HEK293 (cell line): ENCODE measurements at regions not wholly inside any gene's neighbourhood (a gene's known extent, or its start where the extent isn't known, plus 50 kb on each side); places are given as distances from the start of the nearest gene placed in this dataset.

Experiments
- CTCF ChIA-PET: fragments of 350-600 bp; formaldehyde crosslinking; extraction: SDS; loops from one replicate; lab custom pipeline; 2021; ENCODE audit warnings: antibody characterized with exemption; lab: Yijun Ruan, JAX
- POLR2A ChIA-PET: fragments of 300-600 bp; formaldehyde crosslinking; extraction: SDS; loops from one replicate; lab custom pipeline; 2020; ENCODE audit warnings: antibody characterized with exemption, inconsistent platforms; lab: Yijun Ruan, JAX
- H3K27ac ChIP-seq: fragments of 200-500 bp; sonication (Bioruptor generic); 2 replicates; pipeline ENCODE4 v1.5.1; 2014; ENCODE audit warnings: low read depth, low read length, control low read depth, inconsistent platforms; ENCODE audit errors: extremely low read depth
- H3K36me3 ChIP-seq, 2 experiments: fragments of 200-500 bp in 1 of 2; sonication (Bioruptor generic) in 1 of 2; 1 replicate in 1 of 2; 2 replicates in 1 of 2; pipeline ENCODE4 v1.5.1; 2014 to 2017; ENCODE audit warnings: inconsistent platforms in 2 of 2, low read length in 2 of 2; ENCODE audit not compliant: control insufficient read depth in 2 of 2, insufficient read depth in 1 of 2
- H3K4me1 ChIP-seq: fragments of 200-500 bp; sonication (Bioruptor generic); 2 replicates; pipeline ENCODE4 v1.5.1; 2014; ENCODE audit warnings: mild to moderate bottlenecking, low read length, inconsistent platforms; ENCODE audit not compliant: control insufficient read depth, insufficient read depth
- H3K4me3 ChIP-seq: 2 replicates; pipeline ENCODE4 v1.5.1; 2011; ENCODE audit warnings: low read depth, mild to moderate bottlenecking, control low read depth, low read length, moderate library complexity
- H3K9me3 ChIP-seq: fragments of 200-500 bp; sonication (Bioruptor generic); 2 replicates; pipeline ENCODE4 v1.5.1; 2014; ENCODE audit warnings: low read depth, low read length, inconsistent platforms; ENCODE audit not compliant: control insufficient read depth, insufficient read depth
- EGR2 ChIP-seq: fragments of 450-650 bp; formaldehyde crosslinking; IDR thresholded peaks from 2 replicates; pipeline ENCODE4 v1.5.1; 2016; ENCODE audit warnings: low read depth, missing biosample characterization, missing genetic modification characterization
- GLIS1 ChIP-seq: fragments of 450-650 bp; formaldehyde crosslinking; IDR thresholded peaks from 2 replicates; pipeline ENCODE4 v1.5.1; 2016; ENCODE audit warnings: missing biosample characterization, missing genetic modification characterization
- HOXC10 ChIP-seq: sonication (generic); formaldehyde crosslinking; IDR thresholded peaks from 2 replicates; pipeline ENCODE4 v1.8.1; 2023; ENCODE audit warnings: mild to moderate bottlenecking, missing genetic modification reagents
- KLF17 ChIP-seq: fragments of 450-650 bp; formaldehyde crosslinking; IDR thresholded peaks from 2 replicates; pipeline ENCODE4 v1.5.1; 2016; ENCODE audit warnings: missing biosample characterization, missing genetic modification characterization
- PRDM10 ChIP-seq: fragments of 450-650 bp; formaldehyde crosslinking; IDR thresholded peaks from 2 replicates; pipeline ENCODE4 v1.5.1; 2016; ENCODE audit warnings: missing biosample characterization, missing genetic modification characterization
- SP2 ChIP-seq: fragments of 450-650 bp; formaldehyde crosslinking; IDR thresholded peaks from 2 replicates; pipeline ENCODE4 v1.5.1; 2016; ENCODE audit warnings: missing biosample characterization, missing genetic modification characterization
- YY1 ChIP-seq: fragments of 450-650 bp; formaldehyde crosslinking; IDR thresholded peaks from 2 replicates; pipeline ENCODE4 v1.5.1; 2018; ENCODE audit warnings: missing biosample characterization, missing genetic modification characterization
- ZBTB10 ChIP-seq: fragments of 450-650 bp; formaldehyde crosslinking; IDR thresholded peaks from 2 replicates; pipeline ENCODE4 v1.5.1; 2016; ENCODE audit warnings: missing biosample characterization, missing genetic modification characterization
- ZNF132 ChIP-seq: fragments of 450-650 bp; formaldehyde crosslinking; IDR thresholded peaks from 2 replicates; pipeline ENCODE4 v1.5.1; 2017; ENCODE audit warnings: missing biosample characterization, missing genetic modification characterization, borderline replicate concordance
- ZNF157 ChIP-seq: fragments of 450-650 bp; formaldehyde crosslinking; IDR thresholded peaks from 2 replicates; pipeline ENCODE4 v1.5.1; 2016; ENCODE audit warnings: missing biosample characterization, missing genetic modification characterization
- ZNF214 ChIP-seq: fragments of 450-650 bp; formaldehyde crosslinking; IDR thresholded peaks from 2 replicates; pipeline ENCODE4 v1.5.1; 2017; ENCODE audit warnings: missing biosample characterization, mild to moderate bottlenecking, missing genetic modification characterization, borderline replicate concordance
- ZNF221 ChIP-seq: fragments of 450-650 bp; formaldehyde crosslinking; IDR thresholded peaks from 2 replicates; pipeline ENCODE4 v1.5.1; 2017; ENCODE audit warnings: missing biosample characterization, missing genetic modification characterization, borderline replicate concordance
- ZNF266 ChIP-seq: fragments of 450-650 bp; formaldehyde crosslinking; IDR thresholded peaks from 2 replicates; pipeline ENCODE4 v1.5.1; 2016; ENCODE audit warnings: missing biosample characterization, missing genetic modification characterization, low read depth
- ZNF350 ChIP-seq: fragments of 450-650 bp; formaldehyde crosslinking; IDR thresholded peaks from 2 replicates; pipeline ENCODE4 v1.5.0; 2017; ENCODE audit warnings: missing biosample characterization, mild to moderate bottlenecking, missing genetic modification characterization
- ZNF354C ChIP-seq: fragments of 450-650 bp; formaldehyde crosslinking; IDR thresholded peaks from 2 replicates; pipeline ENCODE4 v1.5.1; 2016; ENCODE audit warnings: missing biosample characterization, missing genetic modification characterization, low read depth, borderline replicate concordance
- ZNF366 ChIP-seq: fragments of 450-650 bp; formaldehyde crosslinking; conservative IDR thresholded peaks from 2 replicates; pipeline ENCODE4 v1.5.1; 2016; ENCODE audit warnings: missing biosample characterization, missing genetic modification characterization
- ZNF37A ChIP-seq: fragments of 450-650 bp; IDR thresholded peaks from 2 replicates; pipeline ENCODE4 v1.5.1; 2018; ENCODE audit warnings: missing biosample characterization, missing genetic modification characterization
- ZNF404 ChIP-seq: fragments of 450-650 bp; formaldehyde crosslinking; IDR thresholded peaks from 2 replicates; pipeline ENCODE4 v1.5.1; 2017; ENCODE audit warnings: missing biosample characterization, missing genetic modification characterization
- ZNF416 ChIP-seq: fragments of 450-650 bp; formaldehyde crosslinking; IDR thresholded peaks from 2 replicates; pipeline ENCODE4 v1.5.1; 2016; ENCODE audit warnings: missing biosample characterization, missing genetic modification characterization
- ZNF514 ChIP-seq: fragments of 450-650 bp; formaldehyde crosslinking; IDR thresholded peaks from 2 replicates; pipeline ENCODE4 v1.5.1; 2016; ENCODE audit warnings: missing biosample characterization, missing genetic modification characterization
- ZNF544 ChIP-seq: fragments of 450-650 bp; formaldehyde crosslinking; IDR thresholded peaks from 2 replicates; pipeline ENCODE4 v1.5.0; 2017; ENCODE audit warnings: missing biosample characterization, missing genetic modification characterization
- ZNF561 ChIP-seq: fragments of 450-650 bp; IDR thresholded peaks from 2 replicates; pipeline ENCODE4 v1.5.1; 2018; ENCODE audit warnings: missing biosample characterization, missing genetic modification characterization, borderline replicate concordance
- ZNF580 ChIP-seq: fragments of 450-650 bp; formaldehyde crosslinking; IDR thresholded peaks from 2 replicates; pipeline ENCODE4 v1.5.1; 2016; ENCODE audit warnings: missing biosample characterization, missing genetic modification characterization
- ZNF621 ChIP-seq: fragments of 450-650 bp; formaldehyde crosslinking; IDR thresholded peaks from 2 replicates; pipeline ENCODE4 v1.5.1; 2017; ENCODE audit warnings: missing biosample characterization, missing genetic modification characterization
- ZNF626 ChIP-seq: fragments of 450-650 bp; sonication (Bioruptor Pico); formaldehyde crosslinking; IDR thresholded peaks from 2 replicates; pipeline ENCODE4 v1.5.1; 2018; ENCODE audit warnings: missing biosample characterization, missing genetic modification characterization, inconsistent platforms
- ZNF664 ChIP-seq: fragments of 450-650 bp; formaldehyde crosslinking; IDR thresholded peaks from 2 replicates; pipeline ENCODE4 v1.5.1; 2016; ENCODE audit warnings: missing biosample characterization, missing genetic modification characterization
- ZNF704 ChIP-seq: fragments of 450-650 bp; formaldehyde crosslinking; IDR thresholded peaks from 2 replicates; pipeline ENCODE4 v1.5.1; 2016; ENCODE audit warnings: missing biosample characterization, missing genetic modification characterization
- ZNF776 ChIP-seq: fragments of 450-650 bp; formaldehyde crosslinking; IDR thresholded peaks from 2 replicates; pipeline ENCODE4 v1.5.0; 2017; ENCODE audit warnings: missing biosample characterization, missing genetic modification characterization, borderline replicate concordance
- ZNF843 ChIP-seq: fragments of 450-650 bp; formaldehyde crosslinking; IDR thresholded peaks from 2 replicates; pipeline ENCODE4 v1.5.1; 2016; ENCODE audit warnings: missing biosample characterization, missing genetic modification characterization

- no peak for TF ChIP-seq PRDM10 (tag by site-specific recombination)
- TF ChIP-seq ZNF366 (tag by site-specific recombination), result no peak
- TF ChIP-seq ZBTB10, result no peak
- TF ChIP-seq SP2, result no peak
- TF ChIP-seq ZNF416 (tag by site-specific recombination), result no peak
- no peak for TF ChIP-seq ZNF132
- TF ChIP-seq ZNF157 (tag by site-specific recombination), result no peak
These were observed 221.6 kb upstream of the SDK2 start (continued) for GRCh38 chr17:73865831-73866230.

- TF ChIP-seq ZNF221 (tag by site-specific recombination) (no peak), ZNF544 (tag by site-specific recombination) (no peak), ZNF704 (tag by site-specific recombination) (no peak), GLIS1 (tag by site-specific recombination) (no peak), ZNF404 (no peak), ZNF776 (tag by site-specific recombination) (no peak), ZNF514 (no peak), ZNF664 (tag by site-specific recombination) (no peak), ZNF350 (tag by site-specific recombination) (no peak)
- H3K27ac ChIP-seq, result no peak overlapping the region
- no peaks in the 10 kb centered on the region for H3K36me3 ChIP-seq
- POLR2A ChIA-PET, result no interaction called here
- H3K4me1 ChIP-seq, result no peaks in the 10 kb centered on the region
- no peak overlapping the region for H3K4me3 ChIP-seq
- CTCF ChIA-PET, result no interaction called here
- H3K9me3 ChIP-seq, result no peaks in the 10 kb centered on the region
These were observed 222.8 kb upstream of the SDK2 start for GRCh38 chr17:73867056-73867455.

GRCh38 chr17:73870068-73870467, 225.8 kb upstream of the SDK2 start:
- CTCF ChIA-PET, result no interaction called here
- no peak overlapping the region for H3K4me3 ChIP-seq
- H3K9me3 ChIP-seq, result no peaks in the 10 kb centered on the region
- H3K27ac ChIP-seq, result no peak overlapping the region
- no peaks in the 10 kb centered on the region for H3K36me3 ChIP-seq
- H3K4me1 ChIP-seq, result no peaks in the 10 kb centered on the region
- POLR2A ChIA-PET, result no interaction called here
- TF ChIP-seq ZNF621 (no peak), ZNF354C (tag by site-specific recombination) (no peak), ZNF626 (no peak), EGR2 (tag by site-specific recombination) (no peak), SP2 (no peak), ZNF37A (no peak), ZNF580 (tag by site-specific recombination) (no peak), HOXC10 (CRISPR knock-in tag) (no peak), ZNF214 (no peak), ZNF561 (no peak), KLF17 (tag by site-specific recombination) (no peak), ZNF843 (no peak), ZNF266 (tag by site-specific recombination) (no peak), YY1 (no peak)
